NT2/D1 (cell line): ENCODE measurements at regions not wholly inside any gene's neighbourhood (a gene's known extent, or its start where the extent isn't known, plus 50 kb on each side); places are given as distances from the start of the nearest gene placed in this dataset.
A peak's percentile ranks its signal among the peaks of the same experiment; 100 is the strongest.

Experiments used
- DNase-seq: peaks from one replicate; pipeline ENCODE4 v3.0.0-alpha.2; 2011; ENCODE audit warnings: low read depth, low spot score
- H3K27me3 ChIP-seq: 2 replicates; pipeline ENCODE4 v1.6.0; 2011; ENCODE audit warnings: mild to moderate bottlenecking; ENCODE audit not compliant: insufficient read length, insufficient read depth
- H3K36me3 ChIP-seq: 2 replicates; pipeline ENCODE4 v1.6.1; 2011; ENCODE audit warnings: mild to moderate bottlenecking, low read length, mixed read lengths; ENCODE audit not compliant: insufficient read depth, insufficient read length
- H3K4me1 ChIP-seq: 2 replicates; pipeline ENCODE4 v1.5.1; 2011; ENCODE audit not compliant: insufficient read depth, insufficient read length
- H3K4me3 ChIP-seq: 2 replicates; pipeline ENCODE4 v1.5.1; 2011; ENCODE audit warnings: low read depth; ENCODE audit not compliant: insufficient read length
- H3K9ac ChIP-seq: 2 replicates; pipeline ENCODE4 v1.6.0; 2011; ENCODE audit warnings: low read depth; ENCODE audit not compliant: insufficient read length
- H3K9me3 ChIP-seq: 2 replicates; pipeline ENCODE4 v1.5.1; 2011; ENCODE audit warnings: mild to moderate bottlenecking, low read length; ENCODE audit not compliant: insufficient read depth
- SUZ12 ChIP-seq: IDR thresholded peaks from 2 replicates; pipeline ENCODE4 v1.6.1; 2011; ENCODE audit not compliant: insufficient read length, insufficient read depth; ENCODE audit errors: extremely low read depth
- YY1 ChIP-seq: IDR thresholded peaks from 2 replicates; pipeline ENCODE4 v1.6.1; 2011; ENCODE audit not compliant: insufficient read length, insufficient read depth
- ZNF274 ChIP-seq: IDR thresholded peaks from 2 replicates; pipeline ENCODE4 v1.6.1; 2011; ENCODE audit warnings: mild to moderate bottlenecking, low read depth, low read length

GRCh38 chr16:85369060-85369459 is 244.1 kb upstream of the GSE1 start:
- TF ChIP-seq SUZ12 (no peak), ZNF274 (no peak), YY1 (no peak)
- H3K4me3 ChIP-seq, result no peak overlapping the region
- DNase-seq, result no peak
- H3K36me3 ChIP-seq, result no peaks in the 10 kb centered on the region
- no peaks in the 10 kb centered on the region for H3K27me3 ChIP-seq
- H3K4me1 ChIP-seq, result peaks cover 30% of the 10 kb centered on the region
- no peaks in the 10 kb centered on the region for H3K9me3 ChIP-seq
- no peak overlapping the region for H3K9ac ChIP-seq

DNA sequence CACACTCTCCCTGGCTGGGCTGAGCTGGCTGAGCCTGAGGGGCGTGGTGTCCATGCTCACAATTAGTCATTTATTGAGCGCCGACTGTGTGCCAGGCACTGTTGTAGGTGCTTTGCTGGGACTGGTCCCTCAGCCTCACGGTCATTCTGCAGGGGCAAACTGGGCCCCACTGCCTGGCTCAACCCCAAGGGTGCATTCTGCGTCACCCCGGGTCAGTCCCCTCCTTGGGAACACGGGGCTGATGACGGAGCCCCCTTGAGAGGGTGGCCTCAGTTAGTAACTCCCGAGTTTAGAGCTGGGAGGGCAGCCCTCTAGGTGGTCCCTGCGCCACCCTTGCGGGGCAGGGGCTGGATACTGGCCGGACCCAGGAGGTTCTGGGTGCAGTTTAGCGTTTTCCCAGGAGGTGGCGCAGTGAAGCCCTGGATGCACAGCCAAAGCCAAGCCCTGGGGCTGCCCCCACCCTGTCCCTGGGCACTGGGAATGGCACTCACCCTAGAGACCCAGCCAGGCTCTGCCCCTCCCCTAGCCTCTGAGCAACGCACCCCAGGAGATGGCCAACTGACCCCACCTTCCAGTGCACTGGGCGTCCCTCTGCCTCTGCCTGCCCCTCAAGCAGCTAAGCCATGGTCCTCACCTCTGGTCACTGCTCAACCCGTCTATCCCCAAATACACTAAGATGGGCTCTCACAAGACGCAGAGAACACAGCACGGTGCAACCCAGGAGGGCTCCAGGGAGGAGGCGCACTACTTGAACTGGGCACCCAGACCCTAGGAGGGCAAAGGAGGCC is 243.2 kb upstream of the GSE1 start:
- TF ChIP-seq YY1 (no peak), SUZ12 (no peak), ZNF274 (no peak)
- no peak overlapping the region for H3K9ac ChIP-seq
- H3K36me3 ChIP-seq, result no peaks in the 10 kb centered on the region
- no peaks in the 10 kb centered on the region for H3K9me3 ChIP-seq
- H3K4me1 ChIP-seq, result peaks cover 33% of the 10 kb centered on the region
- no peaks in the 10 kb centered on the region for H3K27me3 ChIP-seq
- no peak for DNase-seq
- no peak overlapping the region for H3K4me3 ChIP-seq

DNA sequence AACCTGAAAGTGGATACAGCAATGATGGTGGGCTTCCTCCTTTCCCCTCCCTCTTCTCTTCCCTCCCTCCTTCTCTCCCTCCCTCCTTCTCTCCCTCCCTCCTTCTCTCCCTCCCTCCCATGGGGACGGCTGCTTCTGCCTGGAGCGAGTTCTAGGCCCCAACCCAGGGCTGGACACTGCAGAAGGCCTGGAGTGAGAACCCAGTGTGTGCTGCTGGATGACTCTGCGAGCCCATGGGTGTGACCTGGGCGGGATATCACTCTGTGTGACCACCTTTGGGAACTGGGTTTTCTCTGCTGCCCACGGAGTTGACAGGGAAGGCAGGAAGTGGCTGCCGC is 242.6 kb upstream of the GSE1 start:
- H3K9ac ChIP-seq, result peak overlapping the region; percentile 6
- no peak for DNase-seq
- peaks cover 29% of the 10 kb centered on the region for H3K4me1 ChIP-seq
- no peaks in the 10 kb centered on the region for H3K36me3 ChIP-seq
- H3K27me3 ChIP-seq, result no peaks in the 10 kb centered on the region
- no peaks in the 10 kb centered on the region for H3K9me3 ChIP-seq
- H3K4me3 ChIP-seq, result no peak overlapping the region
- TF ChIP-seq SUZ12 (no peak), ZNF274 (no peak), YY1 (no peak)

GRCh38 chr16:85370881-85371651 is 242.1 kb upstream of the GSE1 start:
- Histone ChIP-seq H3K9me3 (no peaks in the 10 kb centered on the region), H3K27me3 (no peaks in the 10 kb centered on the region), H3K4me1 (peaks cover 26% of the 10 kb centered on the region), H3K36me3 (no peaks in the 10 kb centered on the region), H3K9ac (peak overlapping the region; percentile 6), H3K4me3 (no peak overlapping the region)
- DNase-seq, result no peak
- TF ChIP-seq ZNF274 (no peak), YY1 (no peak), SUZ12 (no peak)

GRCh38 chr16:85371948-85372347 is 241.2 kb upstream of the GSE1 start:
- H3K36me3 ChIP-seq, result no peaks in the 10 kb centered on the region
- H3K27me3 ChIP-seq, result no peaks in the 10 kb centered on the region
- H3K4me1 ChIP-seq, result peaks cover 25% of the 10 kb centered on the region
- H3K9ac ChIP-seq, result no peak overlapping the region
- H3K4me3 ChIP-seq, result no peak overlapping the region
- DNase-seq, result no peak
- no peaks in the 10 kb centered on the region for H3K9me3 ChIP-seq
- no peak for TF ChIP-seq YY1
- no peak for TF ChIP-seq SUZ12
- TF ChIP-seq ZNF274, result no peak

- no peak for DNase-seq
- Histone ChIP-seq H3K9me3 (no peaks in the 10 kb centered on the region), H3K27me3 (no peaks in the 10 kb centered on the region), H3K4me1 (peaks cover 31% of the 10 kb centered on the region), H3K9ac (no peak overlapping the region), H3K36me3 (no peaks in the 10 kb centered on the region), H3K4me3 (no peak overlapping the region)
- TF ChIP-seq SUZ12 (no peak), YY1 (no peak), ZNF274 (no peak)
Measured at GRCh38 chr16:85372627-85373372, 240.3 kb upstream of the GSE1 start.
